Caco-2 (cell line): ENCODE measurements at regions not wholly inside any gene's neighbourhood (a gene's known extent, or its start where the extent isn't known, plus 50 kb on each side); places are given as distances from the start of the nearest gene placed in this dataset.

ENCODE experiments used
- BruUV-seq: library from RNA; stranded (reverse); fragments of 400-500 nt; replicated peaks from 2 replicates; lab custom pipeline; 2021; lab: Mats Ljungman, UMichigan
- CTCF ChIA-PET: fragments of 300-600 bp; sonication (Branson Sonifier 250); formaldehyde crosslinking; loops from one replicate; lab custom pipeline; 2022; ENCODE audit warnings: antibody characterized with exemption; lab: Charles Lee
- POLR2A ChIA-PET: fragments of 300-600 bp; sonication (Branson Sonifier 250); formaldehyde crosslinking; loops from one replicate; lab custom pipeline; 2022; ENCODE audit warnings: antibody characterized with exemption; lab: Charles Lee
- DNase-seq, 2 experiments: peaks; one replicate each; pipeline versions ENCODE4 v3.0.0 to v3.0.0-alpha.2; 2020 to 2022
- H3K27me3 ChIP-seq: replicated peaks from 2 replicates; pipeline ENCODE4 v1.6.0; 2011; ENCODE audit warnings: low read length; ENCODE audit not compliant: control insufficient read depth, insufficient read depth
- H3K36me3 ChIP-seq: 2 replicates; pipeline ENCODE4 v1.5.1; 2011; ENCODE audit warnings: low read length; ENCODE audit not compliant: control insufficient read depth, insufficient read depth
- H3K4me1 ChIP-seq: fragments of 250-450 bp; sonication (Bioruptor Pico); 2 replicates; pipeline ENCODE4 v1.5.1; 2020; ENCODE audit warnings: mild to moderate bottlenecking
- H3K4me3 ChIP-seq: 2 replicates; pipeline ENCODE4 v1.5.1; 2011; ENCODE audit warnings: low read depth, mild to moderate bottlenecking, control low read depth, low read length
- H3K9me3 ChIP-seq: fragments of 250-450 bp; sonication (Bioruptor Pico); 2 replicates; pipeline ENCODE4 v1.5.1; 2020; ENCODE audit warnings: mild to moderate bottlenecking, moderate library complexity
- H3K27ac Mint-ChIP-seq: one replicate; pipeline ENCODE4 v1.8.0; 2022; ENCODE audit warnings: mixed read lengths; ENCODE audit not compliant: unreplicated experiment
- H3K27me3 Mint-ChIP-seq: one replicate; pipeline ENCODE4 v1.8.0; 2022; ENCODE audit warnings: mixed read lengths; ENCODE audit not compliant: insufficient read depth, unreplicated experiment
- H3K36me3 Mint-ChIP-seq: one replicate; pipeline ENCODE4 v1.8.0; 2022; ENCODE audit warnings: mild to moderate bottlenecking, mixed read lengths; ENCODE audit not compliant: insufficient read depth, unreplicated experiment
- H3K4me1 Mint-ChIP-seq: one replicate; pipeline ENCODE4 v1.8.0; 2022; ENCODE audit warnings: low read depth, mixed read lengths; ENCODE audit not compliant: unreplicated experiment
- H3K4me3 Mint-ChIP-seq: one replicate; pipeline ENCODE4 v1.8.0; 2022; ENCODE audit warnings: mild to moderate bottlenecking, moderate library complexity, mixed read lengths; ENCODE audit not compliant: unreplicated experiment
- H3K9me3 Mint-ChIP-seq: one replicate; pipeline ENCODE4 v1.8.0; 2022; ENCODE audit warnings: mixed read lengths; ENCODE audit not compliant: unreplicated experiment
- intact Hi-C: fragments of 100-400 bp; cut with micrococcal nuclease; formaldehyde crosslinking; loops from one replicate; pipeline ENCODE4 v1.10.0; 2022; ENCODE audit not compliant: unreplicated experiment
- TF ChIP-seq, protein P1 (sequence below), 2 experiments: fragments of 200-600 bp in 1 of 2; IDR thresholded peaks; 1 replicate in 1 of 2; 2 replicates in 1 of 2; pipeline versions ENCODE4 v1.5.1 to v1.8.0; 2011 to 2022; ENCODE audit warnings: antibody characterized with exemption in 1 of 2, control low read depth in 1 of 2, inconsistent platforms in 1 of 2, low read depth in 1 of 2, low read length in 1 of 2, mild to moderate bottlenecking in 1 of 2, moderate library complexity in 1 of 2; ENCODE audit not compliant: insufficient read depth in 1 of 2, severe bottlenecking in 1 of 2, unreplicated experiment in 1 of 2

DNA sequence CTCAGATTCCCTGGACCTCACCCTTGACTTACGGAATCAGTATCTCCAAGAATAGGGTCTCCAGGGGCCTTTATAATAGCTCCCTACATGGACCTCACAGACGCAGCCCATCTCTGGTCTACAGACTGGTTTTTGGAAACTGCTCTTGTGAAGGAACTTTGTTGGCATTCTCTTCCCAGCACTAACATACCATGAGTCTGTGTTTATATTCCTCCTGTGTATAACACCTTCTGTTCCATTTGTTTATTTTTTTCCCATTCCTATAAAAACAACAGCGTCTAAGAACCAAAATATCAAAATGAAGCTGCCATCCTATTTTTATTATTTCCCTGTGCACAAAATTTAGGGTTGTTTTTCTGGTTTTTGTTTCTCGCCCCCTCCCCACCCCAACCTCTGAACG, 131.1 kb downstream of the NEDD1 start:
- TF ChIP-seq, protein P1, sequence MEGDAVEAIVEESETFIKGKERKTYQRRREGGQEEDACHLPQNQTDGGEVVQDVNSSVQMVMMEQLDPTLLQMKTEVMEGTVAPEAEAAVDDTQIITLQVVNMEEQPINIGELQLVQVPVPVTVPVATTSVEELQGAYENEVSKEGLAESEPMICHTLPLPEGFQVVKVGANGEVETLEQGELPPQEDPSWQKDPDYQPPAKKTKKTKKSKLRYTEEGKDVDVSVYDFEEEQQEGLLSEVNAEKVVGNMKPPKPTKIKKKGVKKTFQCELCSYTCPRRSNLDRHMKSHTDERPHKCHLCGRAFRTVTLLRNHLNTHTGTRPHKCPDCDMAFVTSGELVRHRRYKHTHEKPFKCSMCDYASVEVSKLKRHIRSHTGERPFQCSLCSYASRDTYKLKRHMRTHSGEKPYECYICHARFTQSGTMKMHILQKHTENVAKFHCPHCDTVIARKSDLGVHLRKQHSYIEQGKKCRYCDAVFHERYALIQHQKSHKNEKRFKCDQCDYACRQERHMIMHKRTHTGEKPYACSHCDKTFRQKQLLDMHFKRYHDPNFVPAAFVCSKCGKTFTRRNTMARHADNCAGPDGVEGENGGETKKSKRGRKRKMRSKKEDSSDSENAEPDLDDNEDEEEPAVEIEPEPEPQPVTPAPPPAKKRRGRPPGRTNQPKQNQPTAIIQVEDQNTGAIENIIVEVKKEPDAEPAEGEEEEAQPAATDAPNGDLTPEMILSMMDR (IDR thresholded peaks at IDR 0.05; ENCODE audit: insufficient read depth in 1 of 2, low read depth in 1 of 2, low read length in 1 of 2, severe bottlenecking in 1 of 2, unreplicated experiment in 1 of 2): no peak
- intact Hi-C loops: no loop called here

GRCh38 chr12:97038834-97039233, 131.8 kb downstream of the NEDD1 start:
- BruUV-seq: no TSS peak
- H3K36me3 ChIP-seq: no peaks in the 10 kb centered on the region
- ChIA-PET POLR2A (no interaction called here), CTCF (no interaction called here)
- Mint-ChIP-seq H3K4me1 (no peaks in the 10 kb centered on the region), H3K36me3 (no peaks in the 10 kb centered on the region), H3K27me3 (peaks cover 2% of the 10 kb centered on the region), H3K27ac (no peak overlapping the region), H3K4me3 (no peak overlapping the region), H3K9me3 (no peaks in the 10 kb centered on the region)
- H3K4me1 ChIP-seq: no peaks in the 10 kb centered on the region
- H3K9me3 ChIP-seq: no peaks in the 10 kb centered on the region
- intact Hi-C loops: no loop called here
- no peaks in the 10 kb centered on the region for H3K27me3 ChIP-seq
- DNase-seq: no peak
- TF ChIP-seq, protein P1 (IDR thresholded peaks at IDR 0.05; ENCODE audit: insufficient read depth in 1 of 2, low read depth in 1 of 2, low read length in 1 of 2, severe bottlenecking in 1 of 2, unreplicated experiment in 1 of 2): no peak
- no peak overlapping the region for H3K4me3 ChIP-seq

More for the DNA sequence above, 131.1 kb downstream of the NEDD1 start:
- Mint-ChIP-seq H3K9me3 (no peaks in the 10 kb centered on the region), H3K4me1 (no peaks in the 10 kb centered on the region), H3K27me3 (peaks cover 2% of the 10 kb centered on the region), H3K27ac (no peak overlapping the region), H3K4me3 (no peak overlapping the region), H3K36me3 (no peaks in the 10 kb centered on the region)
- ChIA-PET CTCF (no interaction called here), POLR2A (no interaction called here)
- no TSS peak for BruUV-seq
- H3K36me3 ChIP-seq: no peaks in the 10 kb centered on the region
- DNase-seq: no peak
- no peaks in the 10 kb centered on the region for H3K9me3 ChIP-seq
- H3K4me1 ChIP-seq: no peaks in the 10 kb centered on the region
- H3K4me3 ChIP-seq: no peak overlapping the region
- no peaks in the 10 kb centered on the region for H3K27me3 ChIP-seq

- TF ChIP-seq, protein P1 (IDR thresholded peaks at IDR 0.05; ENCODE audit: insufficient read depth in 1 of 2, low read depth in 1 of 2, low read length in 1 of 2, severe bottlenecking in 1 of 2, unreplicated experiment in 1 of 2): no peak
- no peaks in the 10 kb centered on the region for H3K36me3 ChIP-seq
- POLR2A ChIA-PET: no interaction called here
- BruUV-seq: no TSS peak
- no peak overlapping the region for H3K4me3 Mint-ChIP-seq
- H3K4me1 Mint-ChIP-seq: no peaks in the 10 kb centered on the region
- peaks cover 16% of the 10 kb centered on the region for H3K27me3 Mint-ChIP-seq
- H3K4me1 ChIP-seq: no peaks in the 10 kb centered on the region
- no peaks in the 10 kb centered on the region for H3K27me3 ChIP-seq
- CTCF ChIA-PET: no interaction called here
- H3K9me3 ChIP-seq: no peaks in the 10 kb centered on the region
- DNase-seq: no peak
- H3K9me3 Mint-ChIP-seq: no peaks in the 10 kb centered on the region
- H3K36me3 Mint-ChIP-seq: no peaks in the 10 kb centered on the region
- H3K4me3 ChIP-seq: no peak overlapping the region
- intact Hi-C loops: no loop called here
- no peak overlapping the region for H3K27ac Mint-ChIP-seq
Measured at GRCh38 chr12:97046901-97047300, 139.8 kb downstream of the NEDD1 start.
